ENCODE measurements at regions not wholly inside any gene's neighbourhood (a gene's known extent, or its start where the extent isn't known, plus 50 kb on each side); places are given as distances from the start of the nearest gene placed in this dataset.

- no peak for FAIRE-seq
Observed at GRCh38 chr5:81854915-81855314, 104.0 kb upstream of the SSBP2 start.

GRCh38 chr5:81854485-81854884, 103.6 kb upstream of the SSBP2 start:
- peak; percentile 18 for FAIRE-seq

- FAIRE-seq, result no peak
Observed at GRCh38 chr5:81853030-81853357, 102.1 kb upstream of the SSBP2 start.

- no peak for FAIRE-seq
Observed at GRCh38 chr5:81852291-81853029, 101.6 kb upstream of the SSBP2 start.

GRCh38 chr5:81851481-81852178, 100.7 kb upstream of the SSBP2 start:
- FAIRE-seq, result peak; percentile 90

- no peak for FAIRE-seq
Observed at GRCh38 chr5:81850501-81851357, 99.8 kb upstream of the SSBP2 start.

- FAIRE-seq, result no peak
Observed at GRCh38 chr5:81849770-81850367, 99.0 kb upstream of the SSBP2 start.

- FAIRE-seq, result no peak
Observed at GRCh38 chr5:81848362-81848880, 97.5 kb upstream of the SSBP2 start.

- FAIRE-seq, result no peak
Observed at GRCh38 chr5:81846301-81846700, 95.4 kb upstream of the SSBP2 start.

GRCh38 chr5:81843845-81844244, 92.9 kb upstream of the SSBP2 start:
- FAIRE-seq, result no peak

GRCh38 chr5:81842795-81843398, 92.0 kb upstream of the SSBP2 start:
- FAIRE-seq, result no peak

- FAIRE-seq, result no peak
Observed at GRCh38 chr5:81839034-81839433, 88.1 kb upstream of the SSBP2 start.

GRCh38 chr5:81838307-81838906, 87.5 kb upstream of the SSBP2 start:
- FAIRE-seq, result no peak

GRCh38 chr5:81837667-81838306, 86.9 kb upstream of the SSBP2 start:
- no peak for FAIRE-seq

GRCh38 chr5:81835814-81836367, 85.0 kb upstream of the SSBP2 start:
- no peak for FAIRE-seq

- FAIRE-seq, result no peak
Observed at GRCh38 chr5:81834021-81834660, 83.2 kb upstream of the SSBP2 start.

- FAIRE-seq, result no peak
Observed at GRCh38 chr5:81830596-81830995, 79.7 kb upstream of the SSBP2 start.

GRCh38 chr5:81829242-81829641, 78.3 kb upstream of the SSBP2 start:
- FAIRE-seq, result no peak

- FAIRE-seq, result no peak
Observed at GRCh38 chr5:81827500-81827899, 76.6 kb upstream of the SSBP2 start.

- no peak for FAIRE-seq
Observed at GRCh38 chr5:81826128-81826527, 75.2 kb upstream of the SSBP2 start.

- FAIRE-seq, result no peak
Observed at GRCh38 chr5:81825237-81825636, 74.3 kb upstream of the SSBP2 start.
